ENCODE measurements at regions not wholly inside any gene's neighbourhood (a gene's known extent, or its start where the extent isn't known, plus 50 kb on each side); places are given as distances from the start of the nearest gene placed in this dataset.

DNA sequence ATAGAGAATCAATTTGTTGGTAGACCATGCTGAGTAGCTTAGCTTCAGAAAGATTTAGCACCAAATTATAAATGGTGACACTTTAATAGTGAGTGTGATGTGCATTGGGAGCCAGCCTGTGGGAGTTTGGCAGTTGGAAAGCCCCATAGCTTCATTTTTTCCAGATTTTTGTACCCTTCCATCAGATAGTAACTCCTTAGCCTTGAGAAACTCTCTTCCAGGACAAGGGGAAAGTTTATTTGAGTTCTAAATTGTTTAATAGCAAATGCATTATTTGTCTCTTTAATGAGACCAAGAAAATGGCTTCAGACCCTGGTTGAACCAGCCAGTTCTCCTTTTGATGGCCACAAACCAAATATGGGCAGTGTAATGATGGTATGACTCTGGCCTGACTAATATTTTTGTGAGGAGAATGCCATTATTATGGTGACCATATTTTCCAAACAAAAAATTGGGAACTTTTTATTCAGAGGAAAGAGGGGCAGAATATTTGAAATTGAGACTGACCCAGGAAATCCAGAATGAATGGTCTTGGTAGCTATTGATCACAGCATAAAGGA is 49.8 kb downstream of the PLCE1 start:
- Histone ChIP-seq H3K4me1 (no peaks in the 10 kb centered on the region), H3K36me3 (no peaks in the 10 kb centered on the region), H3K4me3 (no peak overlapping the region), H3K27me3 (no peaks in the 10 kb centered on the region), H3K27ac (no peak overlapping the region), H3K9me3 (no peaks in the 10 kb centered on the region)
- no peak for TF ChIP-seq EP300 (IDR thresholded peaks at IDR 0.05)
- no peak for TF ChIP-seq POLR2A (IDR thresholded peaks at IDR 0.05)
- TF ChIP-seq, protein P1, sequence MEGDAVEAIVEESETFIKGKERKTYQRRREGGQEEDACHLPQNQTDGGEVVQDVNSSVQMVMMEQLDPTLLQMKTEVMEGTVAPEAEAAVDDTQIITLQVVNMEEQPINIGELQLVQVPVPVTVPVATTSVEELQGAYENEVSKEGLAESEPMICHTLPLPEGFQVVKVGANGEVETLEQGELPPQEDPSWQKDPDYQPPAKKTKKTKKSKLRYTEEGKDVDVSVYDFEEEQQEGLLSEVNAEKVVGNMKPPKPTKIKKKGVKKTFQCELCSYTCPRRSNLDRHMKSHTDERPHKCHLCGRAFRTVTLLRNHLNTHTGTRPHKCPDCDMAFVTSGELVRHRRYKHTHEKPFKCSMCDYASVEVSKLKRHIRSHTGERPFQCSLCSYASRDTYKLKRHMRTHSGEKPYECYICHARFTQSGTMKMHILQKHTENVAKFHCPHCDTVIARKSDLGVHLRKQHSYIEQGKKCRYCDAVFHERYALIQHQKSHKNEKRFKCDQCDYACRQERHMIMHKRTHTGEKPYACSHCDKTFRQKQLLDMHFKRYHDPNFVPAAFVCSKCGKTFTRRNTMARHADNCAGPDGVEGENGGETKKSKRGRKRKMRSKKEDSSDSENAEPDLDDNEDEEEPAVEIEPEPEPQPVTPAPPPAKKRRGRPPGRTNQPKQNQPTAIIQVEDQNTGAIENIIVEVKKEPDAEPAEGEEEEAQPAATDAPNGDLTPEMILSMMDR (IDR thresholded peaks at IDR 0.05) = no peak
- TF ChIP-seq POLR2AphosphoS5 (IDR thresholded peaks at IDR 0.05) = no peak
- no peak for ATAC-seq

DNA sequence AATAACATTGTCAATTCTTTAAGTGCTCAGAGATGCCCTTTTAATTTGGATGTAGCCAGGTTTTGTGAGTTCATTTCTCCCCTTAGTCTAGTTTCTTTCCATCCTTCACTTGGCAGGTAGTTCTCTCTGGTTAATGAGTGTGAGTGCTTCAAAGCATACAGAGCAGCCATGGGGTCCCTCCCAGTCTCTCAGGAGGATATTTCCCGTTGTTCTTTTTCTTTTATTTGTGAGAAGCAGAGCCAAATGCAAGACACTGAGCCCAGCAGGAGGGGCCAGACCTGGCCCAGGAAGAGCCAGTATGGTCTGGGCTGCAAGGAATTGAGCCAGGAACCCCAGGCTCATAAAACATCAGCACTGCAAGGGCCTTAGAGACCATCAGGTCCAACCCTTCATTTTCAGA is 52.4 kb downstream of the PLCE1 start:
- H3K4me1 ChIP-seq = no peaks in the 10 kb centered on the region
- H3K4me3 ChIP-seq = no peak overlapping the region
- no peak for ATAC-seq
- H3K36me3 ChIP-seq = no peaks in the 10 kb centered on the region
- WGBS, 2 donors (ENCODE audit: low coverage in 1 of 2) = 0% methylated on average over 1 of the region's 1 CpG; no CpG with 5 or more reads in 1 of the 2 donors
- TF ChIP-seq POLR2A (IDR thresholded peaks at IDR 0.05) = no peak
- no peak overlapping the region for H3K27ac ChIP-seq
- H3K9me3 ChIP-seq = no peaks in the 10 kb centered on the region
- no peaks in the 10 kb centered on the region for H3K27me3 ChIP-seq

DNA sequence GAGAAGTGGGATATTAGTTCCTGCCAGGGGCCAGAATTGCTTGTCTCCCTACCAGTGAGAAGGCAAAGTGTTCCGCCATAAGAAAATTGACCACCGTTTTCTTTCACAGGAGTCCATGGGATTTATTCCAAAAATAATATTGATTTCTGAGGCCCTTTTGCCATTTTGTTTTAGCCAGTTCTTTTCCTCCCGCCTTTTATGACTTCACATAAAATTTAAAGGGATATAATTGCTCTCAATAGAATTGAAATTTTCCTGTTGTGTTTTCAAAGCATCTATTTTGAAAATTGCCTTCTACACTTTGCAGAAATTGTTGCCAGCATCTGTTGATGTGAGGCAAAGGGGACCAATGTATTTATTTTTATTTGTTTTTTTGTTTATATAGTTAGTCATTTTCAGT is 53.6 kb downstream of the PLCE1 start:
- H3K4me1 ChIP-seq = peaks cover 0 to 6% (median 0%) of the 10 kb centered on the region in 3 donors
- no peaks in the 10 kb centered on the region for H3K36me3 ChIP-seq
- H3K9me3 ChIP-seq = no peaks in the 10 kb centered on the region
- no peak for ATAC-seq
- H3K4me3 ChIP-seq = no peak overlapping the region
- WGBS, 2 donors (ENCODE audit: low coverage in 1 of 2) = 88 to 89% methylated on average over 3 of the region's 3 CpGs
- no peak for TF ChIP-seq EP300 (IDR thresholded peaks at IDR 0.05)
- TF ChIP-seq POLR2A (IDR thresholded peaks at IDR 0.05) = no peak
- TF ChIP-seq POLR2AphosphoS5 (IDR thresholded peaks at IDR 0.05) = no peak
- H3K27ac ChIP-seq = no peak overlapping the region
- no peaks in the 10 kb centered on the region for H3K27me3 ChIP-seq

DNA sequence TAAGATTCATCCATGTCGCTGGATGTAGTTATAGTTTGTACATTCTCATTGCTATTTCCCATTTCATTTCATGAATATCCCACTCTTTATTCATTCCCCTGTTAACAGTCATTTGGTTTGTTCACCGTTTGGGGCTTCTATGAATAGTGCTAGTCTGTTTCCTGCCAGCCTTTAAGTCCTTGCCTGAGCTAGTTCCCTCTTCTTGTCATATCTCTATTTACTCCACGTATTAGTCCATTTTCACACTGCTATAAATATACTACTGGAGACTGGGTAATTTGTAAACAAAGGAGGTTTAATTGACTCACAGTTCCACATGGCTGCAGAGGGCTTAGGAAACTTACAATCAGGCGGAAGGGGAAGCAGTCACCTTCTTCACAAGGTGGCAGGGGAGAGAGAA is 56.2 kb downstream of the PLCE1 start:
- Histone ChIP-seq H3K4me3 (no peak overlapping the region), H3K9me3 (no peaks in the 10 kb centered on the region), H3K36me3 (no peaks in the 10 kb centered on the region), H3K4me1 (peaks cover 0 to 22% (median 0%) of the 10 kb centered on the region in 3 donors), H3K27me3 (no peaks in the 10 kb centered on the region), H3K27ac (no peak overlapping the region)
- no peak for TF ChIP-seq POLR2A (IDR thresholded peaks at IDR 0.05)
- 39 to 65% methylated on average over 3 to 4 of the region's 4 CpGs for WGBS, 2 donors (ENCODE audit: low coverage in 1 of 2)
- no peak for ATAC-seq

DNA sequence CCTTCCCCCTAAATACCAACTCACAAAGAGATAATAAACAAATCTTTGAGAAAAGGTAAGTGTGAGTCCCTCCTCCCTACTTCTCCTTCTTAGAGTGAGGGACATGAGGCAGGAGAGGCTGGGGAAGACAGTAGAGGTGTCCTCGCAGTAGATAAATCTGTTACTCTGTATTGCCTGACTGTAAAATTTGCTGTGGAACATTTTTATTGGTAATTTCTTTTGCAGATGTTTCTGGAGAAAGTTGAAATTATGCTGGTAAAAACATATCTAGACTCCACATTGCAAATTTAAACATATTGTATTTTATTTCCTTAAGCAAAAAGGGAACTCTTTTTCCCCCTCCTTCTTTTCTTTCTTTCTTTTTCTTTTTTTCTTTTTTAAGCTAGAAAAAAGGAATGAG is 58.5 kb downstream of the PLCE1 start:
- Histone ChIP-seq H3K36me3 (no peaks in the 10 kb centered on the region), H3K9me3 (no peaks in the 10 kb centered on the region), H3K4me3 (no peak overlapping the region), H3K4me1 (peaks cover 0 to 22% (median 0%) of the 10 kb centered on the region in 3 donors), H3K27me3 (no peaks in the 10 kb centered on the region), H3K27ac (no peak overlapping the region)
- TF ChIP-seq POLR2AphosphoS5 (IDR thresholded peaks at IDR 0.05) (no peak), POLR2A (IDR thresholded peaks at IDR 0.05) (no peak), EP300 (IDR thresholded peaks at IDR 0.05) (no peak)
- TF ChIP-seq, protein P1 (IDR thresholded peaks at IDR 0.05) = no peak
- no peak for ATAC-seq
- WGBS, 2 donors (ENCODE audit: low coverage in 1 of 2) = 87 to 100% methylated on average over 1 of the region's 1 CpG

DNA sequence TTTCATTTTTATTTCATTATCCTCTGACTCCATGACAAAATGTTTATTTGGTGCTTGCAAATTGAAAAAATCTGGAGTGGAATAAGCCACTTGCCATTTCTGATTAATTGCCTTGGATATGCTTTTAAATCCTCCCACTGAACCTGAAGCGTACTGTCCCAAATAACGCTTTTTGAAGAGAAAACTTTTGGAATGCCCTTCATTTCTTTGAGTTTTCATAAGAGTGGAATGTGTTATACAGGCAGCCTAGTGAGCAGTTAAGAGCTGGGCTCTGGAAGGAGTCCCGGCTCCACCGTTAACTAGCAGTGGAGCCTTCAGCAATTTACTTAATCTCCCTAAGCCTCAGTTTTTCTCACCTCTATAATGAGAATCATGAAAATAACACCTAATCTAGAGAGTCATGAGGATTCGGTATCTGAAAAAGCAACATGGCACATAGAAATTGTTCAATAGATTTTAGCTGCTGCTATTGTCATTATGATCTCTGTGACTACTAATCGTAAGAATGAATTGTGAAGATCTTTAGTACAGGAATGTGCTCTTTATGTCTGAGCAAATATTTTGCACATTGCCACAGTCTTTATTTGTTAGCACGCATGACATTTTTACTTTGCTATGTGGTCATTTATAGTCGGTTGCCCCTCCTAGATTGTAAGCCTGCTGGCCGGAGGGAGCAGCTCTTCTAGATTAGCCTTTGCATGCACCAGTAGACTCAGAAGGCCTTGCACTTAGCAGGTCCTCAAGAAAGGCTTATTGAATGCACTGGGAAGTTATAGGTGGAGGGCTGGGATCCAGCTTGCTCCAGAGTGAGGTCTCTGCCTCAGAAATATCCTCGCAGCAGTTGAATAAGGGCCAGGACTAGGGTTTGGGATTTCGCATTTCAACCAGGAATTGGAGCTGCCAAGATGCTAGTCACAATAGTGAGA is 59.4 kb downstream of the PLCE1 start:
- TF ChIP-seq, protein P1 (IDR thresholded peaks at IDR 0.05) = no peak
- TF ChIP-seq POLR2AphosphoS5 (IDR thresholded peaks at IDR 0.05) = no peak
- no peak for TF ChIP-seq EP300 (IDR thresholded peaks at IDR 0.05)
- TF ChIP-seq POLR2A (IDR thresholded peaks at IDR 0.05) = no peak

More for the DNA sequence above, 59.4 kb downstream of the PLCE1 start:
- Histone ChIP-seq H3K36me3 (no peaks in the 10 kb centered on the region), H3K27ac (no peak overlapping the region), H3K4me3 (no peak overlapping the region), H3K4me1 (peaks cover 0 to 22% (median 0%) of the 10 kb centered on the region in 3 donors), H3K9me3 (no peaks in the 10 kb centered on the region), H3K27me3 (no peaks in the 10 kb centered on the region)
- 51 to 79% methylated on average over 5 to 11 of the region's 11 CpGs for WGBS, 2 donors (ENCODE audit: low coverage in 1 of 2)
- ATAC-seq = no peak

All from gastroesophageal sphincter (tissue), 4 donors.